Right lung (tissue), 2 donors: ENCODE measurements at regions not wholly inside any gene's neighbourhood (a gene's known extent, or its start where the extent isn't known, plus 50 kb on each side); places are given as distances from the start of the nearest gene placed in this dataset.
"Not testable (repeated sequence)": the region's sequence is repeated elsewhere in the genome, so short reads cannot be mapped to it uniquely, and the experiment has no call there.

ENCODE experiments used
- DNase-seq, 2 donors: peaks; one replicate each; pipeline ENCODE4 v3.0.0-alpha.2; 2013

DNA sequence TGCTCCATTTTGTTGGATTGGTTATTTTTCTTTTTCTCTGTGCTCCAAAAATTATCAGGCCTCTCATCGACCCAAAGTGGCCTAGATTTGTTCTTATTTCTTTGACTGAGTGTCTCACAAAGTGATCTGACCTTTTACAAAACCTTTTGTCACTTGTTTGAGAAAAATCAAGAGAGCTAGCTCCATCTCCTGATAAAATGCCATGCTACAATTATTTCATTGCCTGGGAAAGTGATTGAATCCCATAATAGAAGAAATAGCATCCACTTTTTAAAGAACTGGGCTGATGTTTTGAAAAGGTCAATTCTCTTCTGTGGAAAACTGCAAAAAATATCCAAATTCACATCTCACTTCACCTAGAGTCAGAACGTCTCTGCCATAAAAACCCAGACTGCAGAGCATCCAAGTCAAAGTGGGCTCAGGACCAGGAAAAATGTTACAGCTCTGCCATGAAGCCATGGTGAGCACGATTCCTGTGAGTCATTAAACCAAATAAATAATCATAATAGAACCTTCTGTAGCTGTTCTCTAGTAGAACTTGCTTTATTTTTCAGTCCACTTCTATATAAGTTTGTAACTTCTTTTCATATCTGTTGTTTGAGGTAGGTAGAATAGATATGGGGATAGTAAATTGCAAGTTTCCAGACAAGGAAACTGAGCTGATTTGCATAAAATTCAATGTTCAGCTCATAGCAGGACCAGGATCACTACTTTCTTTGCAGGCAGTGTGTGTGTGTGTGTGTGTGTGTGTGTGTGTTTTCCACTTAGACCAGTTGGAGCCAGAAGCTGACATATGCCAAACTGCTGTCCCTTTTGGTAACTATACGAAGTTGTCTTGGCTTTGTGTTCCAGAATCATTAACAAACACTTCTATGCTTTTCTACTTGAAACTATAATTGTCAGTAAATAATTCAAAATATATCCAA, 632.5 kb upstream of the ANKRD30A start:
- no peak for DNase-seq

DNA sequence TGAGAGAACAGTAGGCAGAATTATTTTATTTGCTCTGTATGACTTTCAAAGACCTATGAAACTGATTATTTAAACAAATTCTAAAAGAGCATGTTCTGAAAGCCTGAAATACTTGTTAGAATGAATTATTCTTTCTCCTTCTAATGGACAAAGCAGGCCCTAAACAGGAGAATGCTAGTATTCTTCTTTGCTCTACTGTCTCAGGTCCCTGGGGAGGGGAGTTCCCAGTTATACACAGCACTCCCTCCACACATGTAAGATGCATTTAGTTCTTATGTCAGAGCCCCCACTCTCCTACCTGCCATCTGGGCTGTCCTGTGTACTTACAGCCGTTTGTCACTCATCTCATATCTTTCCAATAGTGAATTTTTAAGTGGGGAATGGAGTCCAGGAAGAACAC, 633.5 kb upstream of the ANKRD30A start:
- no peak for DNase-seq

GRCh38 chr10:36489611-36490228, 635.7 kb upstream of the ANKRD30A start:
- no peak for DNase-seq

GRCh38 chr10:36489181-36489580, 636.2 kb upstream of the ANKRD30A start:
- DNase-seq = no peak

DNA sequence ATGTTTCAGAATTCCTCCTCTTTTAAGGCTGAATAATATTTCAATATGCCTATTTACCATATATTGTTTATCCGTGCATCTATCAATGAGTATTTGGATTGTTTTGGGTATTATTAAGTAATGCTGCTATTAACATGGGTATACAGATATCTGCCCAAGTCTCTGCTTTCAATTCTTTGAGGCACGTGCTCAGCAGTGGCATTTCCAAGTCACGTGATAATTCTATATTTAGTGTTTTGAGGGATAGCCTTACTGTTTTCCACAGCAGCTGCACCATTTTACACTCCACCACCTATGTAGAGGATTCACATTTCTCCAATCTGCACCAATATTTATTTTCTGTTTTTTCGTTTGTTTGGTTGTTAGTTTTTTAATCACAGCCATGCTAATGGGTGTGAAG, 636.8 kb upstream of the ANKRD30A start:
- DNase-seq = no peak

DNA sequence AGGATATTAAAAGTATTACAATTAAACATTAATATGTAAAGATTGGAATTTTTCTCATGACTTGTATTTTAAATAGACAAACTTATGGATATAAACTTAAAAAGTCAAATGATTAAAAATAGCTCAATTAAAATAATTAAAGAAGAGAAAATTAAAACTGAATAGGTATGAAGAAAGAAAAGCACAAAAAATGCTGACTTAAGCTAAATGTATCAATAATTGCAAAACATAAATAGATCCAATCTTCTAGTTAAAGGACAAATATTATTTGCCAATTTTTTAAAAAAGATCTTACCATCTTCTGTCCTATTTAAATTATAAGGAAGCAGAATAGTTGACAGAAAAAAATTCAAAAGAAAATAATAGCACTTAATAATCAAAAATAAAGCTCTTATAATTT, 646.3 kb upstream of the ANKRD30A start:
- DNase-seq = no peak

DNA sequence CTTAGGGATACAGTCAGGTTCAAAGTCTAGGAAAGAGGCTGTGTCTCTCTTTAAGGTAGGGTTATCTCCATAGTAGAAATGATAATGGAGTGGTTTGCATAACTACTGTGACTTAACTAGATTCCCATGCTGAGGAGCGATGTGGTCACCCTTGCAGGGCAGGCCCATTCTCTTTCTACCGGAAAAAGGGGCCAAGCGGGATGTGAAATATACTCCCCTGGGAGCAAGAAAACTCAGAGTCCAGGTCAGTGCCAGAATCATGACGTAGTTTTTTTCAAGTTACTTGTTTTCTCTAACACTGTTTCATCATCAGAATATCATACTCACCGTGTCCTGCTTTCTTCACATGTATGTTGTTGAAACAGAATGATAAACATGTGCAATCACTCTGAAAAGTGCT, 649.0 kb upstream of the ANKRD30A start:
- DNase-seq = no peak

- no peak for DNase-seq
Observed at GRCh38 chr10:36475746-36476145, 649.7 kb upstream of the ANKRD30A start.

DNA sequence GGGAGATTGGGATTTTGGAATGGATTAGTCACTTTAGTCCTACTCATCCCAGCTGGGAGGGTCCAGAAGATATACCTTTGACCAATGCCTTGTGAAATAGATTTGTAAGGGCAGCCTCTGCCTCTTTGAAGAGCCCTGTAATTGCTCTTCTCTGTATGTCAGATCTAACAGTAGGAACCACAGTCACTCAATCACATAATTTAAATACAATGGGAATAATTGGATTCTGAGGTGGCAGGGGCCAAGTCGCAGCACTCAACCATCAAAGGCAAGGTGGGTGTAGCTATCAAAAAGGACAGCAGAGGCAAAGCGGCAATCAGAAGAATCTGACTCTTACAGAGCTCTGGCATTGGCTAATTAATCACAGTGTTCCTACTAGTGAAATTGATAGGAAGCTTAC, 650.9 kb upstream of the ANKRD30A start:
- DNase-seq = no peak

- no peak for DNase-seq
Observed at GRCh38 chr10:36473122-36473521, 652.3 kb upstream of the ANKRD30A start.

DNA sequence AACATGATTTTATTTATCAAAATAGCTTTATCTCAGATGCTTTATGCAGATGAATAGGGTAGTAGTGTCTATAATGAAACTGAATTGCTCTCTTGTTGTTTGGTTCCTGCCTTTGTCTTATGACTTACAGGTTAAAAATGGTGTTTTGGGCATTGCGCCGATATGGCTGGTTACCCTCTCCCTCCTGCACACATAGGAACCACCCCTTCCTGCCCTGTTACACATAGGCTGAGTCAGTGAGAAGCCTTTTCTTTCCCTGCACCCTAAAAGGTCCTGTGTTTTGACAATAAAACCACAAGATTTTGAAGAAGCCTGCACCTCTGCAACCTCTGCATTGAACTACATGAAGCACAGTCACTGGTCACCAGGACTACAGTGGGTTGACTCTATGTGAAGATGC, 655.8 kb upstream of the ANKRD30A start:
- DNase-seq = no peak

DNA sequence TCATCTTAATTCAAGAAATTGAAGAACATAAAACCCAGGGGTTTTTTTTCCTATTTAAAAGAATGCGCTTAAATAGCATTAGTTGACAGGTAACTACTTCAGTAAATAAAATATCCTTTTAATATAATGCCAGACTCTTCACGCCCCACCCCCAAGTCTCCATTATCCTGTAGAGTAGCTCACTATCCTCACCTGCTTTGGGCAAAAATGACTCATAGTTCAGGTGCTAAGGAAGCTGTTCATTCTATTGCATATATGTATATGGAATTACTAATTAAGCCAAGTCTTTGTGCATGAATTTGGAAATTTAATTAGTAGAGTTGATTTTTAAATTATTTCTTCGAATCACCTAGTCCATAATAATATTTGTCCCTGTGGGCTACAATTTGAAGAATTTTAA, 656.8 kb upstream of the ANKRD30A start:
- no peak for DNase-seq

GRCh38 chr10:36465604-36466379, 659.6 kb upstream of the ANKRD30A start:
- no peak for DNase-seq

DNA sequence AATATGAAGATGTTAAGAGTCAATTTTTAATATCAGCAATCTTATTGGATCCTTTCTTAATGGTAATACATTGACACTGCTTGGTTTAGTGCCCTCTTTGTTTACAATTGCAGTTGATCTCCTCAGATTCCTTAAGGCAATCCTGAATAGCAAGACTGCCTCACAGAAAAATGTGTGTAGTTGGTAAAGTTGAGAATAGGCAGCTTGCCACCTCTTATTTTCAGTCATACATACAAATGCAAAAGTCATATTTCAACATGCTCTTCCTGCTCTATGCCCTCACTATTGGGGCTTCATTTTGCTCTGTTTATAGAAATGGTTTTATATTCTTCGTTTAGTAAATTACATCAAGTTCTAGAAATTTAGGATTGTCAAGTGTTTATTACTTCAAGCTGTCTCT, 661.1 kb upstream of the ANKRD30A start:
- DNase-seq = no peak

DNA sequence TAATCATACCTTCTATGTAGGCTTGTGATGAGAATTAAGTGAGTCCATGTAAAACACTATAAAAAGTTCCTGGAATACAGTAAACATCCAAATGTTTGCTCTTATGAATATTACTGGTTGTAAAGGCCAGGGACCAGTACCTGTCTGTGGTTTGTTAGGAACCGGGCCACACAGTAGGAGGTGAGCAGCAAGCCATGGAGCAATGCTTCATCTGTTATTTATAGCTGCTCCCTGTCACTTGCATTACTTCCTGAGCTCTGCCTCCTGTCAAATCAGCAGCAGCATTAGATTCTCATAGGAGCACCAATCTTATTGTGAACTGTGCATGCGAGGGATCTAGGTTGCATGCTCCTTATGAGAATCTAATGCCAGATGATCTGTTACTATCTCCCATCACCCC, 662.0 kb upstream of the ANKRD30A start:
- no peak for DNase-seq

GRCh38 chr10:36462194-36462593, 663.2 kb upstream of the ANKRD30A start:
- DNase-seq = no peak

- not testable (repeated sequence) for DNase-seq
Observed at GRCh38 chr10:36458437-36458836, 667.0 kb upstream of the ANKRD30A start.

GRCh38 chr10:36457751-36458150, 667.6 kb upstream of the ANKRD30A start:
- no peak for DNase-seq

- DNase-seq = no peak
Observed at GRCh38 chr10:36455526-36456133, 669.8 kb upstream of the ANKRD30A start.

- DNase-seq = no peak
Observed at GRCh38 chr10:36452851-36453250, 672.5 kb upstream of the ANKRD30A start.

- DNase-seq = no peak
Observed at GRCh38 chr10:36451391-36451970, 673.9 kb upstream of the ANKRD30A start.

- DNase-seq = no peak
Observed at GRCh38 chr10:36450380-36450779, 675.0 kb upstream of the ANKRD30A start.
